Coronary artery (tissue), 2 donors: ENCODE measurements at regions not wholly inside any gene's neighbourhood (a gene's known extent, or its start where the extent isn't known, plus 50 kb on each side); places are given as distances from the start of the nearest gene placed in this dataset.
"Not testable (repeated sequence)": the region's sequence is repeated elsewhere in the genome, so short reads cannot be mapped to it uniquely, and the experiment has no call there.

Experiments
- DNase-seq: peaks from one replicate; pipeline ENCODE4 v3.0.0-alpha.2; 2017; ENCODE audit warnings: low spot score
- H3K27ac ChIP-seq, 2 donors: fragments of 200-600 bp; sonication (generic); one replicate each; pipeline ENCODE4 v1.5.1; 2016 to 2019
- H3K4me3 ChIP-seq: fragments of 200-600 bp; sonication (generic); 2 replicates; pipeline ENCODE4 v1.5.1; 2016; ENCODE audit warnings: mild to moderate bottlenecking, moderate library complexity
- TF ChIP-seq, protein P1 (sequence below): fragments of 200-600 bp; sonication (generic); IDR thresholded peaks from one replicate; pipeline ENCODE4 v1.5.1; 2019; ENCODE audit warnings: antibody characterized with exemption

- TF ChIP-seq, protein P1, sequence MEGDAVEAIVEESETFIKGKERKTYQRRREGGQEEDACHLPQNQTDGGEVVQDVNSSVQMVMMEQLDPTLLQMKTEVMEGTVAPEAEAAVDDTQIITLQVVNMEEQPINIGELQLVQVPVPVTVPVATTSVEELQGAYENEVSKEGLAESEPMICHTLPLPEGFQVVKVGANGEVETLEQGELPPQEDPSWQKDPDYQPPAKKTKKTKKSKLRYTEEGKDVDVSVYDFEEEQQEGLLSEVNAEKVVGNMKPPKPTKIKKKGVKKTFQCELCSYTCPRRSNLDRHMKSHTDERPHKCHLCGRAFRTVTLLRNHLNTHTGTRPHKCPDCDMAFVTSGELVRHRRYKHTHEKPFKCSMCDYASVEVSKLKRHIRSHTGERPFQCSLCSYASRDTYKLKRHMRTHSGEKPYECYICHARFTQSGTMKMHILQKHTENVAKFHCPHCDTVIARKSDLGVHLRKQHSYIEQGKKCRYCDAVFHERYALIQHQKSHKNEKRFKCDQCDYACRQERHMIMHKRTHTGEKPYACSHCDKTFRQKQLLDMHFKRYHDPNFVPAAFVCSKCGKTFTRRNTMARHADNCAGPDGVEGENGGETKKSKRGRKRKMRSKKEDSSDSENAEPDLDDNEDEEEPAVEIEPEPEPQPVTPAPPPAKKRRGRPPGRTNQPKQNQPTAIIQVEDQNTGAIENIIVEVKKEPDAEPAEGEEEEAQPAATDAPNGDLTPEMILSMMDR: no peak
- H3K4me3 ChIP-seq: no peak overlapping the region
- DNase-seq: no peak
- H3K27ac ChIP-seq: no peak overlapping the region
Observed at GRCh38 chrX:120725874-120726273, 96.0 kb upstream of the C1GALT1C1 start.

- no peak for DNase-seq
- TF ChIP-seq, protein P1: no peak
- Histone ChIP-seq H3K4me3 (no peak overlapping the region), H3K27ac (no peak overlapping the region)
Observed at GRCh38 chrX:120719622-120720021, 89.8 kb upstream of the C1GALT1C1 start.

GRCh38 chrX:120718969-120719368 is 89.1 kb upstream of the C1GALT1C1 start:
- TF ChIP-seq, protein P1: no peak
- Histone ChIP-seq H3K4me3 (no peak overlapping the region), H3K27ac (no peak overlapping the region)
- DNase-seq: no peak

DNA sequence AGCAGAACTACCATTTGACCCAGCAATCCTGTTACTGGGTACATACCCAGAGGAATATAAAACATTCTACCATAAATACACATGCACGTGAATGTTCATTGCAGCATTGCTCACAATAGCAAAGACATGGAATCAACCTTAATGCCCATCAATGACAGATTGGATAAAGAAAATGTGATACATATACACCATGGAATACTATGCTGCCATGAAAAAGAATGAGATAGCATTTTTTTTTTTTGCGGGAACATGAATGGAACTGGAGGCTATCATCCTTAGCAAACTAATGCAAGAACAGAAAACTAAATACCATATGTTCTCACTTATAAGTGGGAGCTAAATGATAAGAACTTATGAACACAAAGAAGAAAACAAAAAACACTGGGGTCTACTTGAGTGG is 72.5 kb upstream of the C1GALT1C1 start:
- not testable (repeated sequence) for H3K4me3 ChIP-seq, H3K27ac ChIP-seq, DNase-seq

DNA sequence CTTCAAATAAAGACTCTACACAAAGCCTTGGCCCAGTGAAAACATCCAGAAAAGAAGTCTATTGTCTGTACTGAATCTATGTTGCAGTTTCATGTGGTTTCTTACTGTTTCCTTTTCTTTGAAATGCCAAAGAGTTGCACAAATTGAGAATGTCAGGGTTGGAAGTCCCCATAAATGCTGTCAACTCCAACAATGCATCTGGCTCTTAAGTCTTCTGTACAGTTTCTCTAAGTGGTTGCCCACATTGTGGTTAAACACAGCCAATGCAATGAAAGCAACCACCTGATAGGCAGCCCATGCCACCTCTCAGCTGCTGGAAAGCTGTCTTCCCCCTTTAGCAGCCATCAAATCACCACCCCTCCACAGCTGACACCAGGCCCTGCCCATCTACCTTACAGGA is 67.2 kb upstream of the C1GALT1C1 start:
- no peak overlapping the region for H3K27ac ChIP-seq
- TF ChIP-seq, protein P1: no peak
- no peak for DNase-seq
- no peak overlapping the region for H3K4me3 ChIP-seq

DNA sequence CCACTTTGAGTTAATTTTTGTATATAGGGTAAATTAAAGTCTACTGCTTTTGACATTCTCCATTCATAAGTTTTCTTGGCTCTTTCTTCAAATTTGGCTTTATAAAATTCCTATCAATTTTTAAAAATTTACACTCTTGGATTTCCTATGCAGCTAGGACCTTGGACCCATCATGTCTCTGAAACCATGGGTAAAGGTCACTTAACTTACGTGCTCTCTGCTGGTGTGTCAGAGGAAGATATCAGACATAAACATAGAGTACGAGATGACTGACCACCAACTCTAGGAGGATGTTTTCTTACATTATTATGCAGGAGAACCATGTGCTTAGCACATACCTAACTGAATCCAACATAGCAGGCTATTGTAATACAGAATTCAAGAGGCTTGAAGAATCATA is 62.5 kb upstream of the C1GALT1C1 start:
- no peak for DNase-seq
- TF ChIP-seq, protein P1: no peak
- H3K27ac ChIP-seq: no peak overlapping the region
- no peak overlapping the region for H3K4me3 ChIP-seq

DNA sequence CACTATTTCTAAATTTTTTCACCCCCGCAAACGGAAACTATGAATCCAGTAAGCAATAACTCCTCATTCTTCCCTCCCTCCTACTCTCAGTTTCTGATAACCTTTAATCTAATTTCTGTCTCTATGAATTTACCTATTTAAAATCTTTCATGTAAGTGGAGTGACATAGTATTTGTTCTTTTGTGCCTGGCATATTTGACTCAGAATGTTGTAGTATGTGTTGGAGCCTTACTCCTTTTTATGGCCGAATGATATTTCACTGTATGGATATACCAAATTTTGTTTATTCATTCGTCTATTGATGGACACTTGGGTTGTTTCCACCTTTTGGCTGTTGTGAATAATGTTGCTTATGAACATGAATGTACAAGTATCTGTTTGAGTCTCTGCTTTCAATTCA is 61.1 kb upstream of the C1GALT1C1 start:
- no peak overlapping the region for H3K4me3 ChIP-seq
- TF ChIP-seq, protein P1: no peak
- no peak for DNase-seq
- H3K27ac ChIP-seq: no peak overlapping the region

DNA sequence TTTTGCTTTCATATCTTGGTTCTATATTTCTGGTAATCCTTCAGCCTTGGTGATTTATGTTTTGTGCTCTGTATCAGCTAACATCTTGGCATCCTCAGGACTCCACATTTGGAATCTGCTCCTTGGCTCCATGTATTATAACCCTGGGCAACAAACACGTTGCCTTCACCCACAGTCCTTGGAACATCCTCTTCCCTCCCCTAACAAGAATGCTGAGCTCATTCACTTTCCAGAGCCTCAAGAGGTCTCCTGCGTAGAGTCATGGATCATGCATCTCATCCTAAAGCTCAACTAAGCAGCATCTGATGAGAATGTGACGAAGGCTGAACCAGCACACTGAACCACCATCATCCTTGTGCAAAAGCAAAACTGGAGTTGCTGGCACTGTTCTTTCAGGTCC is 60.5 kb upstream of the C1GALT1C1 start:
- Histone ChIP-seq H3K27ac (no peak overlapping the region), H3K4me3 (no peak overlapping the region)
- DNase-seq: no peak
- TF ChIP-seq, protein P1: no peak
